GM12864 (cell line): ENCODE measurements at regions not wholly inside any gene's neighbourhood (a gene's known extent, or its start where the extent isn't known, plus 50 kb on each side); places are given as distances from the start of the nearest gene placed in this dataset.

Source experiments
- DNase-seq: peaks from one replicate; pipeline ENCODE4 v3.0.0-alpha.2; 2011; ENCODE audit warnings: low read depth
- H3K4me3 ChIP-seq: 2 replicates; pipeline ENCODE4 v1.5.1; 2011; ENCODE audit warnings: mild to moderate bottlenecking, low read depth, low read length, control low read depth
- CTCF ChIP-seq: IDR thresholded peaks from 2 replicates; pipeline ENCODE4 v1.5.1; 2011; ENCODE audit warnings: low read depth, mild to moderate bottlenecking, moderate library complexity, low read length, control low read depth, inconsistent platforms; ENCODE audit errors: missing control alignments

- DNase-seq, result no peak
- no peak overlapping the region for H3K4me3 ChIP-seq
- no peak for TF ChIP-seq CTCF
Observed at GRCh38 chr11:80782135-80782885, 1341.5 kb upstream of the TENM4 start.

GRCh38 chr11:80779905-80780605 lies 1339.2 kb upstream of the TENM4 start:
- TF ChIP-seq CTCF, result no peak
- H3K4me3 ChIP-seq, result no peak overlapping the region
- DNase-seq, result no peak

GRCh38 chr11:80778941-80779340 lies 1338.1 kb upstream of the TENM4 start:
- no peak for DNase-seq
- TF ChIP-seq CTCF, result no peak
- no peak overlapping the region for H3K4me3 ChIP-seq

- H3K4me3 ChIP-seq, result no peak overlapping the region
- no peak for TF ChIP-seq CTCF
- no peak for DNase-seq
Observed at GRCh38 chr11:80778432-80778831, 1337.6 kb upstream of the TENM4 start.

- TF ChIP-seq CTCF, result no peak
- DNase-seq, result no peak
- no peak overlapping the region for H3K4me3 ChIP-seq
Observed at GRCh38 chr11:80773919-80774318, 1333.1 kb upstream of the TENM4 start.

- no peak overlapping the region for H3K4me3 ChIP-seq
- no peak for TF ChIP-seq CTCF
- no peak for DNase-seq
Observed at GRCh38 chr11:80771017-80771416, 1330.2 kb upstream of the TENM4 start.

GRCh38 chr11:80758787-80759186 lies 1318.0 kb upstream of the TENM4 start:
- DNase-seq, result no peak
- H3K4me3 ChIP-seq, result no peak overlapping the region
- no peak for TF ChIP-seq CTCF
